ENCODE measurements at regions not wholly inside any gene's neighbourhood (a gene's known extent, or its start where the extent isn't known, plus 50 kb on each side); places are given as distances from the start of the nearest gene placed in this dataset.
A peak's percentile ranks its signal among the peaks of the same experiment; 100 is the strongest.

DNA sequence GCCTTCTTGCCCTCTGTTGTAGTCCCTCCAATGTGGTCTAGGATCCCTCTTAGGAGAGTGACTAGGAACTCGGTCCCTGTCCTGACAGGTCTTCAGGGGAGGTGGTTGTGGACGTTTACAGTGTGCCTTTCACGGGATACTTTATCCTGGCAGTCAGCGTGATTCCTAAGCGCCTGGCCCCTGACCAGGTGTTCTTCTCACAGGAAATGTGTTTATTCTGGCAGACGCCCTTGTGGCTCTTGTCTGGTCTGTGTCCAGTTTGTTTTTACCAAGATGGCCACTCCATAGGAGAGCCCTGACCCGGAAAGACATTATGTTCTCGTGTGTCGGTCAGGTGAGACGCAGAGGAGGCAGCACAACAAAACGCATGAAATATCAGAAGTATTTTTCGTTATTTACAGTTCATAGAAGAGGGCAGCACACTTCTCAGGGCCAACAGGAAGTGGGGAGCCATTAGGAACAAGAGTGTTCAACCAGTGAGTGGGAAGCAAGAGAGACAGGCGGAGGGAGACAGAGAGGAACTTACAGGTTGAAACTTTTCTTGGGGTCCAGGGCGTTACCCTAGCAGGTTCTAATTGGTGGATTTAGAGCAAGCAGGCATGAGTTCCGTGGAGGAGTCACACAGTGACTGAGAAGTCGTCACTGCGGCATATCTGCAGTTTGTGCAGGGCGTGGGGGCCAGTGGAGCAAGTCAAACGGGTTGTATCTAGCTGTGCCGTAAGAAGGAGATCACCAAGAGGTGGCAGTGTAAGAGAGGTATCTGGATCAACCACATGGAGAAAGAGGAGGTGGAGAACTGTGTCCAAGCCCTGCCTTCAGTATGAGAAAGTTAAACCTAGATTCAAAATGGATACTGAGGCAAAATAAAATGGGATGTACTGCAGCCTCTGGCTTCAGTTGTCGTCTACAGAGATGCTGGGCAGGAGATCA is 412.9 kb downstream of the ZSWIM6 start:
- DNase-seq: no peak

DNA sequence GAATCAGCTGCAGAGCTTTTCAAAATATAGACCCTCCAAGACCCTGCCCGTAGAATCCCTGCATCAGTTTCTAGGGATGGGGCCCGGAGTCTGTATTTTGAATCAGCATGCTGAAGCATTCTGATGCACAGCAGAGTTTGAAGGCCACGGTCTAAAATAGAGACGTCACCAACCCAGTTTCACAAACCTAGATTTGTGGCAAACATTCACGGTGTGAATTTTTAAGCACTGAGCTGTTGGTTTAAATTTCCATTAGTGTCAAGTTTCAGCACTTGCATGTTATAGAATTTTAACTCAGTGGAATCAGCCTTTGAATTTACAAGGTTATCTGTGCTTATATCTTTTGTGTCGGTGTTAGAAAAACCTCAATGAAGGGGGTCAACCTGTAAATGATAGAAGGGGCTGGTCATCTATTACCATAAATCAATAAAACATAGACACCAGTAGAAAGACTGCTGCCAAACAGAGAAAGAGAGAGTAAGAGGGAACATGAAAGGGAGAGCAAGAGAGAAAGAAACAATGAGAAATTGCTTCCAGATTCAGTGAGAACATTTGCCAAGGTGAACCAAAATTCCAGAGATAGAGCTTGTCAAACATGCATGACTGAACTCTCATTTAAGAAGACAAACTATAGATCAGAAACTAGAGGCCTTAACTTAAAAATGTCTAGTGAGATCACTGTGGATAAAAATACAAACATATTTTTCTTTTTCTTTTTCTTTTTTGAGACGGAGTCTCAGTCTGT is 414.9 kb downstream of the ZSWIM6 start:
- no peak for DNase-seq

DNA sequence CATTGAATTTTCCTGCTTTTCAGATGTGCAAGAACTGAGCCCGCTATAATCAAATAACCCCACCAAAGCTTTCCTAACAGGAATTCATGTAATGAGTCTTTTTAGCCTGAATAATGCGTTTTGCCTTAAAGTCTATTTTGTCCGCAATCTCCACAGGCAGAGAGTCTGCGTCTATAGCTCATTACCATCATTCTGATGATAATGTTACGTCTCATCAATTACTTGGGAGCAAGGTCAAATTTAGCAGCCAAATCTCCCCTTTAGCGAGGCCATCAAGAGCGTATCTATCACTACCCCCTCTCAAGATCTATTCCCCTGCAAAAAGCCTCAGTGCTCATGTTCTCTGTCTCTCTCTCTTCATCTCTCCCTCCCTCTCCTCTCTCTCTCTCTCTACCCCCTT is 416.1 kb downstream of the ZSWIM6 start:
- DNase-seq: no peak

GRCh38 chr5:61748651-61749050 is 416.6 kb downstream of the ZSWIM6 start:
- DNase-seq: no peak

DNA sequence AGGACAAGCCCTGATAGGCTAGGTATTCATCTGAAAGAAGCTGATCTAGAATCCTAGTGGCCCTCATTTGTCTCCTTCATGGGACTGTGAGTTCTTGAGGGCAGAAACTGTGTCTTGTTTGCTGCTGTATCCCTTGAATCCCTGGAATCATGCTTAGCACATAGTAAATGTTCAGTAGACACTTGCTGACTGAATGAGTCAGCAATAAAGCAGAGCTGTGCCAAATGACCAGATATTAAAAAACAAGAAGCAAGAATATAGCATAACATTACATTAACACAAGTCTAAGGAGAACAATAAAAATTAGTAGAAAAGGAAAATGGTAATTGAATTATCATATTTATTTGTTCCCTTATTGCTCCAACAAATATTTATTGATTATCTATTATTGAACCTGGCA is 420.5 kb downstream of the ZSWIM6 start:
- no peak for DNase-seq

DNA sequence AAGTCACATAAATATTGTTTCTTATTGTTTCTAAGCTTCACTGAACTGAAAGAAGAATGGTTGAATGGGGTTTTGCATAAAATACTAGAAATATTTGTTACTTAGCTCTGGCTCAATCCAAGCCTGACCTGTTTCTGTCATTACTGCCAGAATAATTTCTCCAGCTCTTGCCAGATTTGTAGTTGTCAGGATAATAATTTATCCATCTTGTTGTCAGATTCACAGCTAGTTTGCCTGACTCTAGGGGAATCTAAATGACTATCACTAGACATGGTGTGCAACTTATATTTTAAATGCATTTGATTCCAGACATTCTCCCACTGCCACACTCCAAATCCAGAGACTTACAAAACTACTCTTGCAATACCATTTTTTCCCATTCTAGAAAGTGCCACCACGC is 422.7 kb downstream of the ZSWIM6 start:
- DNase-seq: no peak

GRCh38 chr5:61755726-61756222 is 423.7 kb downstream of the ZSWIM6 start:
- no peak for DNase-seq

DNA sequence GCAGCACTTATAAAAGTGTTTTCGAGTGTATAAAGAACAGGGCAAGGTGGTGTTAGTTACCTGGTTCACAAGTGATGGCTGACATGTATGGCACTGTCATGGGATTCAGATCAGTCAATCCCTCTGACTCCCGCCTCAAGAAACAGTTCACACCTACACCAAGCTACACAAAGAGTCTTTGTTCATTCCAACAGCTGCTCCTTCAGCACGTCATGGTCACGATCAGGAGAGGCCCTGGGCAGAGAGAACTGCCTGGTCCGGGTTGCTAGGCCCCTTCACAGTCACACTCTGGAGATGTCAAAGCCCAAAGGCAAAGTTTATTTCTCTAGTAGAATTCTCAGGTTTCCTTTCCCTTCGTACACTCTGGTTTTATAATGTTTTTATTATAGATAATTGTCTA is 426.7 kb downstream of the ZSWIM6 start:
- DNase-seq: no peak

- DNase-seq: no peak
Measured at GRCh38 chr5:61765471-61765870, 433.4 kb downstream of the ZSWIM6 start.

DNA sequence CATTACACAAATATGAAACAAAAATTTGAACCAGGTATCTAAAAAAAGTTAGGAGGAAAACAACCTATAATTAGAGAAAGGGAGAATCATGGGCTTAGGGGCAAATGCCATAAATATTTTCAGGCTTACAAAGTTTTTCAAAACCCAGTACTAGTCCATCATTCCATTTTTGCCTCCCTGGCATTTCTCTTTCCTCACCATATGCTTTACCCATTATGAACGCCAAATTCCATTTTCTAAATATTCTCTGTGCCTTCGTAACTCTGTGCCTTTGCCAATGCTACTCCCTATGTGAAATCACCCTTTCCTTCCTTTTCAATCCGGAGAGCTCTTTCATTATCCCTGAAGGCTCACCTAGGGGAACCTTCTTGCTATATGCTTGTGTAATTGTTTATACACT is 434.1 kb downstream of the ZSWIM6 start:
- no peak for DNase-seq

GRCh38 chr5:61767231-61768080 is 435.4 kb downstream of the ZSWIM6 start:
- no peak for DNase-seq

DNA sequence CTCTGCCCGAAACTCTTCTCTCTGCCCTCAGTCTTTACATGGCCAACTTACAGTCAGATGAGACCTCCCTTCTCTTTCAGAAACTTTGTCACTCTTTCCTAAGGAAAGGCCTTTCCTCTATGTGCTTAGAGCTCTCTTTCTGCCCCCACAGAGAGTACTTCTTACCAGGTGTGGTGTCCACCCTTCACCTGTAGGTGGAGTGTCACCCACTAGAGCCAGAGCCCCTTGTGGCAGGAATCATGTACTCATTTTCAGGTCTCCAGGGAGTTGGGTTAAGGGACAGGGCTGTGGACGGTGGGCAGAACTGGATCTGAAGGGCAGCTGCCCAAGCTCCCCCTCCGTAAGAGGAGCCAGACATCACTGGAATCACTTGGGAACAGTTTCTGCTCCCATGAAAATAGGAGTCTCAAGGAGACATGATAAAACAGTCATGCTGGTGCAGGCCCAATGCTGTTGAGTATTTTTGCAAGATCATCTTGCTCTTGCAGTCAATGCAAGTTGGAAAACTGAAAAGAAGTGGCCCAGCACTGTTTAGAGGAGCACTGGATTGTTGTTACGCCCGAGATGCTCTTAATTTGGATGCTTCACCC is 436.7 kb downstream of the ZSWIM6 start:
- DNase-seq: peak; percentile 19

DNA sequence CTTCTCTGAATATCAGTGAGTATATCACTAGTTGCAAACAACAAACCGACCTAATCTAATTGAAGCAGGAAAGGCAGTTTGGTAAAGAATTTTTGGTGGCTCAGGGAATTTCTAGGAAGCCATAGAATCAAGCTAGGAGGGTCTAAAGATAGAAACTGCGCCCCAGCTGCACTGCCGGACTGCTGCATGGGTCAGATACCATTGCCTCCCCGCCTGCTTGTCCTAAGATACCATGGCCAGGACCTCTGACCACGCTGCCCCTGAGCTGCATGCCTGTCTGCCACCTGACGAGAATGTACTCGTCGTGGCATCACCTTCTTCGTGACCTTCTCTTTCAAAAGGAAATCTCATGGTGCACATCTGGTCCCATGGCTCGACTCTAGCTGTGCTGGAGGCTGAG is 439.0 kb downstream of the ZSWIM6 start:
- DNase-seq: no peak

DNA sequence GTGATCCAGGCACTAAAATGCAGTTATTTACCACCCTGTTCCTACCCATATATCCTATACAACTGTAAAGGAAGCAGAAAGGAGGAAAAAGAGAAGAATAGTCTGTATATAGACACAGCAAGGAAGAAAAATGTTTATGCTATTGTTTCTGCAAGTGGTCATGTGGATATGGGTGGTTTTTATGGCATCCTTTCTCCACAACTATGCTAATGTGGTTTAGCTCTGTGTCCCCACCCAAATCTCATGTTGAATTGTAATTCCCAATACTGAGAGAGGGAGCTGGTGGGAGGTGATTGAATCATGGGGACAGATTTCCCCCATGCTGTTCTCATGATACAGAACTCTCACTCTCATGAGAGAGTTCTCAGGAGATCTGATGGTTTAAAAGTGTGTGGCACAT is 439.8 kb downstream of the ZSWIM6 start:
- no peak for DNase-seq

GRCh38 chr5:61775901-61776300 is 443.8 kb downstream of the ZSWIM6 start:
- no peak for DNase-seq

DNA sequence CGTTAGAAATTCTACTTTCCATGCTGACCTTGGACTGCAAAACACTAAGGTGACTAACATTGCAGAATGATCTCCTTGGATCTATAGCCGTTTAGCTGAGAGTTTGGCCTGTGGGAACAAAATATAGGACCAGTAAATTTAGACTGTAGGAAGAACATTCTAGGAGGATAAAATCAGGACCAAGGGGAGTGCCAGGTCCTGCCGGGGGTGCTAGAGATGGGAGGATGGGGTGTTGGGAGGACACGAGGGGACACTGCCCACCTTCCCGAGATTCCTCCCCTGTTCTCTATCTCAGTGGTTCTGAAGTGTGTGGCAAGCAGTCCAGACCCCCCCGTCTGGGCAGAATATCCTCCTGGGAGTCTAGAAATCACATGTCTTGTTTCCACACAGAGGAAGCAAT is 445.2 kb downstream of the ZSWIM6 start:
- DNase-seq: no peak

GRCh38 chr5:61779743-61780142 is 447.7 kb downstream of the ZSWIM6 start:
- no peak for DNase-seq

- no peak for DNase-seq
Measured at GRCh38 chr5:61783481-61783880, 451.4 kb downstream of the ZSWIM6 start.

GRCh38 chr5:61784341-61784740 is 452.3 kb downstream of the ZSWIM6 start:
- no peak for DNase-seq

DNA sequence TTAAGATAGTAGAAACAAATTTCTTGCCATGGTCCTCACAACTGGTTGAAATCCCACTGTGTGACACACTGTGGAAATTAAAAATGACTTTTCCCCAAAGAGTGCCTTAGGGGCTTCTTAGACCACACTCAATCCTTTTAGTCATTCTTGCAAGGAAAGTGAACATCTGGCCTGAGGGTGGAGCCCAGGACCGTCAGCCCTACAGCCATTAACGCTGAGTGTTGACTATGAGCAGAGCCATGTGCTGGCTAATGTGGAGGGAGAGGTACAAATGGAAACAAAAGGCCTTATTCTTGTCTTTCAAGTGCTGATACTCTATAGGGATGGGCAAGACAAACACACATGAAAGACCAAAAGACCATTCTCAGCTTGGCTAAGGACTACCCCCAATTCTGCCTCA is 456.5 kb downstream of the ZSWIM6 start:
- DNase-seq: no peak

- no peak for DNase-seq
Measured at GRCh38 chr5:61790007-61790406, 457.9 kb downstream of the ZSWIM6 start.

GRCh38 chr5:61790678-61791077 is 458.6 kb downstream of the ZSWIM6 start:
- DNase-seq: peak; percentile 16

DNA sequence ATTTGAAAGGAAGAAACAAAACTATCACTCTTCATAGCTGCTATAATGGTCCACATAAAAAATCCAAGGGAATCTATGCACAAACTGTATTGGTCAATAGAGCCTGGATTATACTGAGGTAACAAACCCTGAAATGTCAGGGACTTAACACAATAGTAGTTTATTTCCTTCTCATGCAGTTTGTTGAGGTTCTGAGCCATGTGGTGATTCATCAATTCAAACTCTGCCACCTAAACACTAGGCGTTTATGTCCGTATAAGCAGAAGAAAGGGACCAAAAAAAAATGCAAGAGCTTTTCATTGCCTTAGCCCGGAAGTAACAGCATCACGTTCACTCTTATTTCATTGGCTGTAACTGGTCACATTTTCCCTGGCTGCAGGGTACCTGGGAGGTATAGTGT is 464.7 kb downstream of the ZSWIM6 start:
- no peak for DNase-seq

All from activated CD4-positive, alpha-beta T cell treated with anti-CD3 and anti-CD28 coated beads for 48 hours (primary cell).